HL-60 (cell line): ENCODE measurements at regions not wholly inside any gene's neighbourhood (a gene's known extent, or its start where the extent isn't known, plus 50 kb on each side); places are given as distances from the start of the nearest gene placed in this dataset.

ENCODE experiments used
- DNase-seq, 2 experiments: peaks; one replicate each; pipeline ENCODE4 v3.0.0-alpha.2; 2010 to 2020; ENCODE audit warnings: low read depth in 1 of 2, low spot score in 1 of 2
- H3K27ac ChIP-seq: fragments of 250-450 bp; sonication (Bioruptor Pico); replicated peaks from 2 replicates; pipeline ENCODE4 v1.5.1; 2020; ENCODE audit warnings: mild to moderate bottlenecking, moderate library complexity
- H3K27me3 ChIP-seq: fragments of 250-450 bp; sonication (Bioruptor Pico); 2 replicates; pipeline ENCODE4 v1.5.1; 2021; ENCODE audit warnings: mild to moderate bottlenecking, moderate library complexity; ENCODE audit not compliant: insufficient read depth, poor library complexity, severe bottlenecking
- H3K4me3 ChIP-seq: replicated peaks from 2 replicates; pipeline ENCODE4 v1.5.1; 2011; ENCODE audit warnings: mild to moderate bottlenecking, control low read depth, low read length; ENCODE audit not compliant: insufficient read depth
- GABPA ChIP-seq: IDR thresholded peaks from 2 replicates; pipeline ENCODE4 v1.6.1; 2012; ENCODE audit warnings: low read depth
- POLR2AphosphoS5 ChIP-seq: IDR thresholded peaks from 2 replicates; pipeline ENCODE4 v1.6.1; 2012; ENCODE audit warnings: low read depth
- SPI1 ChIP-seq: IDR thresholded peaks from 2 replicates; pipeline ENCODE4 v1.6.1; 2012; ENCODE audit warnings: low read depth, mild to moderate bottlenecking, borderline replicate concordance
- TF ChIP-seq, protein P1 (sequence below): IDR thresholded peaks from one replicate; pipeline ENCODE4 v1.5.1; 2011; ENCODE audit warnings: low read length, control low read depth, inconsistent platforms; ENCODE audit not compliant: insufficient read depth
- TF ChIP-seq, protein P2 (sequence below): IDR thresholded peaks from 2 replicates; pipeline ENCODE4 v1.6.1; 2012; ENCODE audit warnings: low read depth; ENCODE audit not compliant: insufficient replicate concordance

DNA sequence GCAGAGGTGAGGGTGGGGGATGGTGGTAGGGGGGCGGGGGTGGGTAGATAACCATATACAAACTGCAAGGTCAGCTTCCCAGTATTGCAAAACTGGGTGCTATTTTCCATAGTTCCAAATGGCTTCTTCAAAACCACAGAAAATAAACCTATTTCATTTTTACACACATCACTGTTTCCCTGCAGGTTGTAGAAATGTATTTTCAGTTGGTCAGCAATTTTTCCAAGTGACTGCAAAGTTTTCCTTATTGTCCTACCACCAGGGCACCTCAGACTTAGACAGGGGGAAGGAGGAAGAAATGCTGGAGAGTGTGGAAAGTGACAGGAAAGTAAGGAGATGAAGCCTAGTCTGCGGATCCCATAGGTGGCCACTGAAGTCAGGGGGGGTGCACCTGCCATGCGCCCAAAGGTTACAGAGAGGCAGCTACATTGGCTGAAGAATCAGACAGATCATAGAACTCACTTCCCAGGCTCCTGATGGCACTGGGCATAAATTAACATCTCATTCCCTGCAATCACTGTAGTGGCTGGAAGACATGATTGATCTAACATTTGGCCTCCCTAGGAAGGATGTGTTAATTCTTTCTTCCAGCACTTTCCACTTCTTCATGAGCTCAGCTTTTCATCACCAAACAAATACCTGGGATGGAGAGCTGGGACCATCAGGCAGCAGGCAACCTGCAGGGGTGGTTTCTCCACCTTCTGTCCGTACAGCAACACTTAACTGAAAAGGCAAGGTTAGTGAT lies 402.0 kb downstream of the HNRNPD start:
- TF ChIP-seq GABPA = no peak
- TF ChIP-seq SPI1 = no peak
- TF ChIP-seq, protein P1, sequence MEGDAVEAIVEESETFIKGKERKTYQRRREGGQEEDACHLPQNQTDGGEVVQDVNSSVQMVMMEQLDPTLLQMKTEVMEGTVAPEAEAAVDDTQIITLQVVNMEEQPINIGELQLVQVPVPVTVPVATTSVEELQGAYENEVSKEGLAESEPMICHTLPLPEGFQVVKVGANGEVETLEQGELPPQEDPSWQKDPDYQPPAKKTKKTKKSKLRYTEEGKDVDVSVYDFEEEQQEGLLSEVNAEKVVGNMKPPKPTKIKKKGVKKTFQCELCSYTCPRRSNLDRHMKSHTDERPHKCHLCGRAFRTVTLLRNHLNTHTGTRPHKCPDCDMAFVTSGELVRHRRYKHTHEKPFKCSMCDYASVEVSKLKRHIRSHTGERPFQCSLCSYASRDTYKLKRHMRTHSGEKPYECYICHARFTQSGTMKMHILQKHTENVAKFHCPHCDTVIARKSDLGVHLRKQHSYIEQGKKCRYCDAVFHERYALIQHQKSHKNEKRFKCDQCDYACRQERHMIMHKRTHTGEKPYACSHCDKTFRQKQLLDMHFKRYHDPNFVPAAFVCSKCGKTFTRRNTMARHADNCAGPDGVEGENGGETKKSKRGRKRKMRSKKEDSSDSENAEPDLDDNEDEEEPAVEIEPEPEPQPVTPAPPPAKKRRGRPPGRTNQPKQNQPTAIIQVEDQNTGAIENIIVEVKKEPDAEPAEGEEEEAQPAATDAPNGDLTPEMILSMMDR = no peak
- TF ChIP-seq POLR2AphosphoS5 = no peak
- TF ChIP-seq, protein P2, sequence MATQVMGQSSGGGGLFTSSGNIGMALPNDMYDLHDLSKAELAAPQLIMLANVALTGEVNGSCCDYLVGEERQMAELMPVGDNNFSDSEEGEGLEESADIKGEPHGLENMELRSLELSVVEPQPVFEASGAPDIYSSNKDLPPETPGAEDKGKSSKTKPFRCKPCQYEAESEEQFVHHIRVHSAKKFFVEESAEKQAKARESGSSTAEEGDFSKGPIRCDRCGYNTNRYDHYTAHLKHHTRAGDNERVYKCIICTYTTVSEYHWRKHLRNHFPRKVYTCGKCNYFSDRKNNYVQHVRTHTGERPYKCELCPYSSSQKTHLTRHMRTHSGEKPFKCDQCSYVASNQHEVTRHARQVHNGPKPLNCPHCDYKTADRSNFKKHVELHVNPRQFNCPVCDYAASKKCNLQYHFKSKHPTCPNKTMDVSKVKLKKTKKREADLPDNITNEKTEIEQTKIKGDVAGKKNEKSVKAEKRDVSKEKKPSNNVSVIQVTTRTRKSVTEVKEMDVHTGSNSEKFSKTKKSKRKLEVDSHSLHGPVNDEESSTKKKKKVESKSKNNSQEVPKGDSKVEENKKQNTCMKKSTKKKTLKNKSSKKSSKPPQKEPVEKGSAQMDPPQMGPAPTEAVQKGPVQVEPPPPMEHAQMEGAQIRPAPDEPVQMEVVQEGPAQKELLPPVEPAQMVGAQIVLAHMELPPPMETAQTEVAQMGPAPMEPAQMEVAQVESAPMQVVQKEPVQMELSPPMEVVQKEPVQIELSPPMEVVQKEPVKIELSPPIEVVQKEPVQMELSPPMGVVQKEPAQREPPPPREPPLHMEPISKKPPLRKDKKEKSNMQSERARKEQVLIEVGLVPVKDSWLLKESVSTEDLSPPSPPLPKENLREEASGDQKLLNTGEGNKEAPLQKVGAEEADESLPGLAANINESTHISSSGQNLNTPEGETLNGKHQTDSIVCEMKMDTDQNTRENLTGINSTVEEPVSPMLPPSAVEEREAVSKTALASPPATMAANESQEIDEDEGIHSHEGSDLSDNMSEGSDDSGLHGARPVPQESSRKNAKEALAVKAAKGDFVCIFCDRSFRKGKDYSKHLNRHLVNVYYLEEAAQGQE = no peak
- Histone ChIP-seq H3K27ac (no peak overlapping the region), H3K4me3 (no peak overlapping the region), H3K27me3 (no peaks in the 10 kb centered on the region)
- DNase-seq = no peak

GRCh38 chr4:81971061-81971460 lies 402.7 kb downstream of the HNRNPD start:
- TF ChIP-seq, protein P1 = no peak
- no peak for TF ChIP-seq GABPA
- TF ChIP-seq POLR2AphosphoS5 = no peak
- TF ChIP-seq, protein P2 = no peak
- no peak for TF ChIP-seq SPI1
- DNase-seq = no peak
- H3K27ac ChIP-seq = no peak overlapping the region
- no peak overlapping the region for H3K4me3 ChIP-seq
- H3K27me3 ChIP-seq = no peaks in the 10 kb centered on the region

DNA sequence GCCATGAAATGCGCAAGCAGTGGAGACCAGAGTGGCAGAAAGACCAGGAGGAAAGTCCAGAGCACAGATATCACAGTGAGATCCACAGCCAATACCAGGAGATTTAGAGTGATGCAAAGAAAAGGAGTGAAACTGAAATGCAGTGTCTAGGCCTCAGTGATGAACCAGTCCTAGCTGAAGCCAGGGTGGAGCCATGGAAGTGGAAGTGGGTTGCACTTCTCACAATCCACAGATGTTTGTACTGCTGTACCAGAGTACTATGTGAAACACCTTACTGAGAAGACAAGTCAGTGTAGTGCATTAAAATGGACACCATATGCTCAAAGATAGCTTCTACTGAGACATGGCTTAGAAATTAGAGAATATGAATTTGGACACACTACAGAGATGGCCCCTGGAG lies 403.3 kb downstream of the HNRNPD start:
- Histone ChIP-seq H3K4me3 (no peak overlapping the region), H3K27me3 (no peaks in the 10 kb centered on the region), H3K27ac (no peak overlapping the region)
- no peak for DNase-seq
- TF ChIP-seq SPI1 = no peak
- TF ChIP-seq POLR2AphosphoS5 = no peak
- TF ChIP-seq, protein P2 = no peak
